Heart left ventricle (tissue), 13 donors: ENCODE measurements at regions not wholly inside any gene's neighbourhood (a gene's known extent, or its start where the extent isn't known, plus 50 kb on each side); places are given as distances from the start of the nearest gene placed in this dataset.

Source experiments
- CTCF ChIP-seq, 12 donors: fragments of 200-600 bp; sonication (generic) in 4 of 12; IDR thresholded peaks; one replicate each; pipeline versions ENCODE4 v1.5.0 to v1.8.0; 2018 to 2022; ENCODE audit warnings: antibody characterized with exemption in 12 of 12, mild to moderate bottlenecking in 5 of 12
- POLR2A ChIP-seq, 2 donors: fragments of 450-650 bp; IDR thresholded peaks; one replicate each; pipeline ENCODE4 v1.6.1; 2017; ENCODE audit warnings: antibody characterized with exemption in 2 of 2, mild to moderate bottlenecking in 2 of 2, moderate library complexity in 2 of 2
- donor health status: ischemic (EF 13 %, LVEDD 7.1; RV severe dilation, severe dysfunction).
- donor health status: DM: no; HTN: yes; CAD: no.
- donor health status: DM: no; HTN: no; CAD: no.
- donor health status: ischemic (EF 25% LVEDD 6.9; RV normal size, moderate dysfunction).
- donor health status: ischemic (EF 25% LVEDD 5.7; RV mildly dilated, moderate dysfunction).
- donor health status: ischemic (EF 35%, LVEDD 5.7; RV mildly dilated, moderate dysfunction).
- donor health status: nonischemic (EF 11% LVEDD 7.7; RV severe dilation, severe dysfunction).
- donor health status: DM: yes; HTN: yes; CAD: no.
- donor health status: PGD.
- donor health status: ischemic (EF 29% LVEDD 5.4; RV normal size, mild dysfunction).
- donor health status: nonischemic (EF 23%, LVEDD 6.1; RV moderate dilation, normal function).

- TF ChIP-seq CTCF (IDR thresholded peaks at IDR 0.05) (no peak), POLR2A (IDR thresholded peaks at IDR 0.05) (no peak)
Measured at GRCh38 chr6:148629592-148630465, 117.0 kb upstream of the UST start.
